HEK293 (cell line): ENCODE measurements at regions not wholly inside any gene's neighbourhood (a gene's known extent, or its start where the extent isn't known, plus 50 kb on each side); places are given as distances from the start of the nearest gene placed in this dataset.

Experiments used
- KLF1 ChIP-seq: fragments of 450-650 bp; formaldehyde crosslinking; IDR thresholded peaks from 2 replicates; pipeline ENCODE4 v1.5.1; 2016; ENCODE audit warnings: missing biosample characterization, missing genetic modification characterization
- ZNF211 ChIP-seq: fragments of 450-650 bp; formaldehyde crosslinking; IDR thresholded peaks from 2 replicates; pipeline ENCODE4 v1.5.1; 2016; ENCODE audit warnings: low read depth, missing biosample characterization, missing genetic modification characterization
- ZSCAN23 ChIP-seq: fragments of 450-650 bp; formaldehyde crosslinking; IDR thresholded peaks from 2 replicates; pipeline ENCODE4 v1.5.1; 2016; ENCODE audit warnings: missing biosample characterization, missing genetic modification characterization
- TF ChIP-seq, protein P1 (sequence below): fragments of 450-650 bp; formaldehyde crosslinking; IDR thresholded peaks from 2 replicates; pipeline ENCODE4 v1.5.1; 2016; ENCODE audit warnings: missing biosample characterization, missing genetic modification characterization
- TF ChIP-seq, protein P2 (sequence below): fragments of 450-650 bp; formaldehyde crosslinking; IDR thresholded peaks from 2 replicates; pipeline ENCODE4 v1.5.1; 2016; ENCODE audit warnings: missing biosample characterization, missing genetic modification characterization
- TF ChIP-seq, protein P3 (sequence below): fragments of 450-650 bp; formaldehyde crosslinking; IDR thresholded peaks from 2 replicates; pipeline ENCODE4 v1.5.1; 2016; ENCODE audit warnings: missing biosample characterization, missing genetic modification characterization
- TF ChIP-seq, protein P4 (sequence below): fragments of 450-650 bp; formaldehyde crosslinking; IDR thresholded peaks from 2 replicates; pipeline ENCODE4 v1.5.1; 2016; ENCODE audit warnings: missing biosample characterization, missing genetic modification characterization, low read depth

DNA sequence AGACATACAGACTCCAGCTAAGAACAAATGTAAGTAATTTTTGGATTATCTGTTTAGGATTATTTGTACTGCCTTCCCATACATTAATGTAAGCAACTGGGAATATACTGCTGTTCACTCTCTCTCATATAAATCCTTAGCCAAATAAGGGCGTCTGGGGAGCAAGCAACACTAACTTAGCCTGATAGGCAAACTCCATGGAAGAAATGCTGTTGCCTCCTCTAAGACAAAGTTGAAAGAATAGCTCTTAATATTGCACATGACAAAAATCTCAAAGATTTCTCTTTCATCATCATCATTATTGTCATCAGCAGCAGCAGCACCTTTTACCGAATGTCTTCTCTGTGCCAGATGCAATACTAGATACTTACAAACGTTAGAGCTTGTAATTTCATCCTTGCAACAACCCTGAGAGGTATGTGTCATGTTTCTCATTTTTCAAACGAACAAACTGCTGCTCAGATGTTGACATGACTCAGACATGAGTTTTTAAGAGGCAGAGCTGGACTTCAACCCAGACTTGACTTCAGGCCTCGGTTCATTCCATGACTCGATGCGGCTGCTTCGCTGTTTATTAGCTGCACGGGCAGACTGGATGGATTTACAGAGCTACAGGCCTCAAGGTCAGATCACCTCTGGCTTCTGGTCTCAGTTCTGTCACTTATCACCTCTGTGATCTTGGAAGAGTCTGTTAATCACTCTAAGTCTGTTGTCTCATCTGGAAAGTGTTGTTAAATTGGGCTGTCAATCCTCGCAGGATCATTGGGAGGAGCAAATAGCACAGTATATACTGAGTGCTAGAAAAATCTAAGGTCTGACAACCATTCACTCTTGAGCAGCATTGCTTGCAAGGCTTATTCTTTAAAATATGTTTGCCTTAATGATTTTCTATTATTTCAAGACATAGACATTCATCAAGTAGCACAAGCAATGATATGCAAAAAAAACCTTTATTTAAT lies 126.3 kb upstream of the CELF2 start:
- TF ChIP-seq, protein P1, sequence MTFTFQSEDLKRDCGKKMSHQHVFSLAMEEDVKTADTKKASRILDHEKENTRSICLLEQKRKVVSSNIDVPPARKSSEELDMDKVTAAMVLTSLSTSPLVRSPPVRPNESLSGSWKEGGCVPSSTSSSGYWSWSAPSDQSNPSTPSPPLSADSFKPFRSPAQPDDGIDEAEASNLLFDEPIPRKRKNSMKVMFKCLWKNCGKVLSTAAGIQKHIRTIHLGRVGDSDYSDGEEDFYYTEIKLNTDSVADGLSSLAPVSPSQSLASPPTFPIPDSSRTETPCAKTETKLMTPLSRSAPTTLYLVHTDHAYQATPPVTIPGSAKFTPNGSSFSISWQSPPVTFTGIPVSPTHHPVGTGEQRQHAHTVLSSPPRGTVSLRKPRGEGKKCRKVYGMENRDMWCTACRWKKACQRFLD (tag by site-specific recombination), result no peak
- TF ChIP-seq, protein P2, sequence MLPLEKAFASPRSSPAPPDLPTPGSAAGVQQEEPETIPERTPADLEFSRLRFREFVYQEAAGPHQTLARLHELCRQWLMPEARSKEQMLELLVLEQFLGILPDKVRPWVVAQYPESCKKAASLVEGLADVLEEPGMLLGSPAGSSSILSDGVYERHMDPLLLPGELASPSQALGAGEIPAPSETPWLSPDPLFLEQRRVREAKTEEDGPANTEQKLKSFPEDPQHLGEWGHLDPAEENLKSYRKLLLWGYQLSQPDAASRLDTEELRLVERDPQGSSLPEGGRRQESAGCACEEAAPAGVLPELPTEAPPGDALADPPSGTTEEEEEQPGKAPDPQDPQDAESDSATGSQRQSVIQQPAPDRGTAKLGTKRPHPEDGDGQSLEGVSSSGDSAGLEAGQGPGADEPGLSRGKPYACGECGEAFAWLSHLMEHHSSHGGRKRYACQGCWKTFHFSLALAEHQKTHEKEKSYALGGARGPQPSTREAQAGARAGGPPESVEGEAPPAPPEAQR (tag by site-specific recombination), result no peak
- TF ChIP-seq KLF1 (tag by site-specific recombination) (no peak), ZSCAN23 (tag by site-specific recombination) (no peak), ZNF211 (tag by site-specific recombination) (no peak)
- TF ChIP-seq, protein P3, sequence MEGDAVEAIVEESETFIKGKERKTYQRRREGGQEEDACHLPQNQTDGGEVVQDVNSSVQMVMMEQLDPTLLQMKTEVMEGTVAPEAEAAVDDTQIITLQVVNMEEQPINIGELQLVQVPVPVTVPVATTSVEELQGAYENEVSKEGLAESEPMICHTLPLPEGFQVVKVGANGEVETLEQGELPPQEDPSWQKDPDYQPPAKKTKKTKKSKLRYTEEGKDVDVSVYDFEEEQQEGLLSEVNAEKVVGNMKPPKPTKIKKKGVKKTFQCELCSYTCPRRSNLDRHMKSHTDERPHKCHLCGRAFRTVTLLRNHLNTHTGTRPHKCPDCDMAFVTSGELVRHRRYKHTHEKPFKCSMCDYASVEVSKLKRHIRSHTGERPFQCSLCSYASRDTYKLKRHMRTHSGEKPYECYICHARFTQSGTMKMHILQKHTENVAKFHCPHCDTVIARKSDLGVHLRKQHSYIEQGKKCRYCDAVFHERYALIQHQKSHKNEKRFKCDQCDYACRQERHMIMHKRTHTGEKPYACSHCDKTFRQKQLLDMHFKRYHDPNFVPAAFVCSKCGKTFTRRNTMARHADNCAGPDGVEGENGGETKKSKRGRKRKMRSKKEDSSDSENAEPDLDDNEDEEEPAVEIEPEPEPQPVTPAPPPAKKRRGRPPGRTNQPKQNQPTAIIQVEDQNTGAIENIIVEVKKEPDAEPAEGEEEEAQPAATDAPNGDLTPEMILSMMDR (tag by site-specific recombination), result no peak
- TF ChIP-seq, protein P4, sequence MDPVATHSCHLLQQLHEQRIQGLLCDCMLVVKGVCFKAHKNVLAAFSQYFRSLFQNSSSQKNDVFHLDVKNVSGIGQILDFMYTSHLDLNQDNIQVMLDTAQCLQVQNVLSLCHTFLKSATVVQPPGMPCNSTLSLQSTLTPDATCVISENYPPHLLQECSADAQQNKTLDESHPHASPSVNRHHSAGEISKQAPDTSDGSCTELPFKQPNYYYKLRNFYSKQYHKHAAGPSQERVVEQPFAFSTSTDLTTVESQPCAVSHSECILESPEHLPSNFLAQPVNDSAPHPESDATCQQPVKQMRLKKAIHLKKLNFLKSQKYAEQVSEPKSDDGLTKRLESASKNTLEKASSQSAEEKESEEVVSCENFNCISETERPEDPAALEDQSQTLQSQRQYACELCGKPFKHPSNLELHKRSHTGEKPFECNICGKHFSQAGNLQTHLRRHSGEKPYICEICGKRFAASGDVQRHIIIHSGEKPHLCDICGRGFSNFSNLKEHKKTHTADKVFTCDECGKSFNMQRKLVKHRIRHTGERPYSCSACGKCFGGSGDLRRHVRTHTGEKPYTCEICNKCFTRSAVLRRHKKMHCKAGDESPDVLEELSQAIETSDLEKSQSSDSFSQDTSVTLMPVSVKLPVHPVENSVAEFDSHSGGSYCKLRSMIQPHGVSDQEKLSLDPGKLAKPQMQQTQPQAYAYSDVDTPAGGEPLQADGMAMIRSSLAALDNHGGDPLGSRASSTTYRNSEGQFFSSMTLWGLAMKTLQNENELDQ (tag by site-specific recombination), result no peak
